ENCODE measurements at regions not wholly inside any gene's neighbourhood (a gene's known extent, or its start where the extent isn't known, plus 50 kb on each side); places are given as distances from the start of the nearest gene placed in this dataset.

- no peak for TF ChIP-seq POLR2A (IDR thresholded peaks at IDR 0.05)
- no peak for TF ChIP-seq CTCF (IDR thresholded peaks at IDR 0.05)
Observed at GRCh38 chr2:225236769-225237323, 162.7 kb upstream of the NYAP2 start.

Measured in testis (tissue), 2 donors.